ENCODE measurements at regions not wholly inside any gene's neighbourhood (a gene's known extent, or its start where the extent isn't known, plus 50 kb on each side); places are given as distances from the start of the nearest gene placed in this dataset.
"Not testable (repeated sequence)": the region's sequence is repeated elsewhere in the genome, so short reads cannot be mapped to it uniquely, and the experiment has no call there.

- not testable (repeated sequence) for H3K27ac ChIP-seq (ENCODE audit: low read length, poor library complexity, severe bottlenecking); H2BK5ac ChIP-seq (ENCODE audit: low read depth, low read length, poor library complexity, severe bottlenecking); H4K8ac ChIP-seq (ENCODE audit: low read length); H3K9me3 ChIP-seq (ENCODE audit: control insufficient read depth, low read length); H2AK5ac ChIP-seq (ENCODE audit: low read length, severe bottlenecking); H3K4ac ChIP-seq (ENCODE audit: low read depth in 1 of 2, low read length in 2 of 2); H3K9ac ChIP-seq (ENCODE audit: low read length); H2AFZ ChIP-seq (ENCODE audit: low read depth, low read length); H3K14ac ChIP-seq (ENCODE audit: low read length in 2 of 2); H3K4me1 ChIP-seq (ENCODE audit: control insufficient read depth, insufficient read depth, low read depth, low read length); H2BK12ac ChIP-seq (ENCODE audit: low read length in 2 of 2); H3K79me1 ChIP-seq (replicated peaks; ENCODE audit: low read length, poor library complexity, severe bottlenecking); H3K27me3 ChIP-seq (ENCODE audit: control insufficient read depth in 1 of 2, insufficient read depth in 1 of 2, low read length in 2 of 2); H3K4me3 ChIP-seq (ENCODE audit: insufficient read depth in 1 of 2, low read depth in 1 of 2, low read length in 2 of 2); H3K23ac ChIP-seq (ENCODE audit: low read length in 2 of 2); H3K18ac ChIP-seq (ENCODE audit: low read depth in 1 of 2, low read length in 2 of 2); DNase-seq; H3K36me3 ChIP-seq (ENCODE audit: control insufficient read depth in 1 of 2, insufficient read depth in 2 of 2, low read depth in 1 of 2, low read length in 2 of 2); H2BK15ac ChIP-seq (ENCODE audit: low read depth, poor library complexity, severe bottlenecking); H2BK120ac ChIP-seq (ENCODE audit: low read depth, low read length); H4K91ac ChIP-seq (ENCODE audit: low read length); H3K4me2 ChIP-seq (ENCODE audit: low read length, poor library complexity, severe bottlenecking)
- WGBS: 81% methylated on average over 2 of the region's 4 CpGs
These were observed 232.1 kb downstream of the ASMT start for GRCh38 chrX:1847000-1847399.

GRCh38 chrX:1847790-1848189, 232.9 kb downstream of the ASMT start:
- H3K4me1 ChIP-seq (ENCODE audit: control insufficient read depth, insufficient read depth, low read depth, low read length); H4K8ac ChIP-seq (ENCODE audit: low read length); H2BK5ac ChIP-seq (ENCODE audit: low read depth, low read length, poor library complexity, severe bottlenecking); H3K18ac ChIP-seq (ENCODE audit: low read depth in 1 of 2, low read length in 2 of 2); H2AFZ ChIP-seq (ENCODE audit: low read depth, low read length); H2AK5ac ChIP-seq (ENCODE audit: low read length, severe bottlenecking); H3K4me2 ChIP-seq (ENCODE audit: low read length, poor library complexity, severe bottlenecking); H3K27ac ChIP-seq (ENCODE audit: low read length, poor library complexity, severe bottlenecking); H3K4me3 ChIP-seq (ENCODE audit: insufficient read depth in 1 of 2, low read depth in 1 of 2, low read length in 2 of 2); H2BK120ac ChIP-seq (ENCODE audit: low read depth, low read length); H4K91ac ChIP-seq (ENCODE audit: low read length); H3K14ac ChIP-seq (ENCODE audit: low read length in 2 of 2); H3K36me3 ChIP-seq (ENCODE audit: control insufficient read depth in 1 of 2, insufficient read depth in 2 of 2, low read depth in 1 of 2, low read length in 2 of 2); H3K9ac ChIP-seq (ENCODE audit: low read length); H2BK15ac ChIP-seq (ENCODE audit: low read depth, poor library complexity, severe bottlenecking); H3K9me3 ChIP-seq (ENCODE audit: control insufficient read depth, low read length); DNase-seq; H3K23ac ChIP-seq (ENCODE audit: low read length in 2 of 2); H3K27me3 ChIP-seq (ENCODE audit: control insufficient read depth in 1 of 2, insufficient read depth in 1 of 2, low read length in 2 of 2); H3K4ac ChIP-seq (ENCODE audit: low read depth in 1 of 2, low read length in 2 of 2); H2BK12ac ChIP-seq (ENCODE audit: low read length in 2 of 2); H3K79me1 ChIP-seq (replicated peaks; ENCODE audit: low read length, poor library complexity, severe bottlenecking): not testable (repeated sequence)
- 83% methylated on average over 2 of the region's 2 CpGs for WGBS

- Histone ChIP-seq H2AFZ (ENCODE audit: low read depth, low read length) (no peak overlapping the region), H2BK15ac (ENCODE audit: low read depth, poor library complexity, severe bottlenecking) (no peak overlapping the region), H3K9me3 (ENCODE audit: control insufficient read depth, low read length) (no peaks in the 10 kb centered on the region), H3K79me1 (replicated peaks; ENCODE audit: low read length, poor library complexity, severe bottlenecking) (no peaks in the 10 kb centered on the region), H3K18ac (ENCODE audit: low read depth in 1 of 2, low read length in 2 of 2) (no peak overlapping the region), H2AK5ac (ENCODE audit: low read length, severe bottlenecking) (no peak overlapping the region), H3K4ac (ENCODE audit: low read depth in 1 of 2, low read length in 2 of 2) (no peak overlapping the region), H2BK12ac (ENCODE audit: low read length in 2 of 2) (no peak overlapping the region), H3K4me2 (ENCODE audit: low read length, poor library complexity, severe bottlenecking) (no peak overlapping the region), H3K9ac (ENCODE audit: low read length) (no peak overlapping the region), H3K14ac (ENCODE audit: low read length in 2 of 2) (no peak overlapping the region), H3K27me3 (ENCODE audit: control insufficient read depth in 1 of 2, insufficient read depth in 1 of 2, low read length in 2 of 2) (no peaks in the 10 kb centered on the region), H2BK120ac (ENCODE audit: low read depth, low read length) (no peak overlapping the region), H3K23ac (ENCODE audit: low read length in 2 of 2) (no peak overlapping the region), H2BK5ac (ENCODE audit: low read depth, low read length, poor library complexity, severe bottlenecking) (no peak overlapping the region), H3K4me3 (ENCODE audit: insufficient read depth in 1 of 2, low read depth in 1 of 2, low read length in 2 of 2) (no peak overlapping the region), H3K4me1 (ENCODE audit: control insufficient read depth, insufficient read depth, low read depth, low read length) (no peaks in the 10 kb centered on the region), H4K8ac (ENCODE audit: low read length) (no peak overlapping the region), H4K91ac (ENCODE audit: low read length) (no peak overlapping the region), H3K36me3 (ENCODE audit: control insufficient read depth in 1 of 2, insufficient read depth in 2 of 2, low read depth in 1 of 2, low read length in 2 of 2) (no peaks in the 10 kb centered on the region), H3K27ac (ENCODE audit: low read length, poor library complexity, severe bottlenecking) (no peak overlapping the region)
- DNase-seq: no peak
- WGBS: 80% methylated on average over 4 of the region's 6 CpGs
These were observed 236.7 kb downstream of the ASMT start for GRCh38 chrX:1851527-1851926.

GRCh38 chrX:1852082-1852481, 237.2 kb downstream of the ASMT start:
- H2BK12ac ChIP-seq (ENCODE audit: low read length in 2 of 2): no peak overlapping the region
- H3K9ac ChIP-seq (ENCODE audit: low read length): no peak overlapping the region
- no peak overlapping the region for H3K4ac ChIP-seq (ENCODE audit: low read depth in 1 of 2, low read length in 2 of 2)
- no peak overlapping the region for H2AK5ac ChIP-seq (ENCODE audit: low read length, severe bottlenecking)
- H4K91ac ChIP-seq (ENCODE audit: low read length): no peak overlapping the region
- H3K23ac ChIP-seq (ENCODE audit: low read length in 2 of 2): no peak overlapping the region
- H3K36me3 ChIP-seq (ENCODE audit: control insufficient read depth in 1 of 2, insufficient read depth in 2 of 2, low read depth in 1 of 2, low read length in 2 of 2): no peaks in the 10 kb centered on the region
- H3K4me3 ChIP-seq (ENCODE audit: insufficient read depth in 1 of 2, low read depth in 1 of 2, low read length in 2 of 2): no peak overlapping the region
- no peak overlapping the region for H3K18ac ChIP-seq (ENCODE audit: low read depth in 1 of 2, low read length in 2 of 2)
- H3K27ac ChIP-seq (ENCODE audit: low read length, poor library complexity, severe bottlenecking): no peak overlapping the region
- no peak overlapping the region for H2AFZ ChIP-seq (ENCODE audit: low read depth, low read length)
- no peak overlapping the region for H3K4me2 ChIP-seq (ENCODE audit: low read length, poor library complexity, severe bottlenecking)
- H2BK15ac ChIP-seq (ENCODE audit: low read depth, poor library complexity, severe bottlenecking): no peak overlapping the region
- 87% methylated on average over 9 of the region's 9 CpGs for WGBS
- no peaks in the 10 kb centered on the region for H3K9me3 ChIP-seq (ENCODE audit: control insufficient read depth, low read length)
- H3K79me1 ChIP-seq (replicated peaks; ENCODE audit: low read length, poor library complexity, severe bottlenecking): no peaks in the 10 kb centered on the region
- no peak for DNase-seq
- no peak overlapping the region for H3K14ac ChIP-seq (ENCODE audit: low read length in 2 of 2)
- no peaks in the 10 kb centered on the region for H3K4me1 ChIP-seq (ENCODE audit: control insufficient read depth, insufficient read depth, low read depth, low read length)
- H2BK5ac ChIP-seq (ENCODE audit: low read depth, low read length, poor library complexity, severe bottlenecking): no peak overlapping the region
- H2BK120ac ChIP-seq (ENCODE audit: low read depth, low read length): no peak overlapping the region
- no peak overlapping the region for H4K8ac ChIP-seq (ENCODE audit: low read length)
- H3K27me3 ChIP-seq (ENCODE audit: control insufficient read depth in 1 of 2, insufficient read depth in 1 of 2, low read length in 2 of 2): no peaks in the 10 kb centered on the region
